Tongue (tissue), 2 donors: ENCODE measurements at regions not wholly inside any gene's neighbourhood (a gene's known extent, or its start where the extent isn't known, plus 50 kb on each side); places are given as distances from the start of the nearest gene placed in this dataset. TPM values are rescaled to one million over a fixed set of nuclear protein-coding genes. Genes with fewer than 3 reads are reported as not detected.

Experiments used
- DNase-seq: peaks from one replicate; pipeline ENCODE4 v3.0.0-alpha.2; 2015
- small RNA-seq: library from RNA; depleted of rRNA; stranded (forward); fragments of <200 nt; gene quantifications from one replicate; pipeline ENCODE3, GENCODE V24; 2014; ENCODE audit warnings: low replicate concordance

DNA sequence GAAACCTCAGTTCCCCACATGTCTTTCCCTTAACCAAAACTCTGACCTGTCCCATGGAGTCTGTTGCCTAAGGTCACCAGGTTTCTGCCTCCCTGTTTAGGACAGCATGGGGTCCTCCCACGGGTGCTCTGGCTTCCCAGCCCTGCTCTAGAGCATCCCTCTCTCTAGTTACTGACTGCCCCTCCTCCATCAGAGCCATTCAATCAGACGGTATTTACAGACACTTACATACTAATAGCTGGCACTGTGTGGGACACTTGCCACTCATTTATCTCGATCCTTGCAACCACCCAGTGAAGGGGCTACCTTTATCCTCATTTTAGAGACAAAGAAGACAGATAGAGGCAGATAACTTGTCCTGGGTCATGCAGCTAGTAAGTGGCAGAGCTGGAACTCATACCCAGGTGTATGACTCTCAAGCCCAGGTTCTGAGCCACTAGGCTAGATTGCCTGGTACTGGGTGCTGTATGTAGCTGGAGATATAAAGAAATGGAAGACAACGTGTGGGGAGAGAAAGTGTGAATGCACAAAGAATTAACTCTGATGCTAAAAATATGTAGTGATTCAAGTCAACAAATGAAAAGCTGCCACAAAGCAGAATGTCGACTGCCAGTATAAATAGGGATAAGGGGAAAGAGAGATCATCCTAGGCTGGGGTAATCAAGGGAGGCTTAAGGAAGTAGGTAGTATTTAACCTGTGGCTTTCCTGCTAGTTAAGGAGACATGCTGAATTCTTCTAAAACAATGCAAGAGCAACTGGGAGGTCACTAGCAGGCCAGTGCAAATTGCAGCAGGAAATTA, 52.5 kb upstream of the PDE8B start:
- no peak for DNase-seq

DNA sequence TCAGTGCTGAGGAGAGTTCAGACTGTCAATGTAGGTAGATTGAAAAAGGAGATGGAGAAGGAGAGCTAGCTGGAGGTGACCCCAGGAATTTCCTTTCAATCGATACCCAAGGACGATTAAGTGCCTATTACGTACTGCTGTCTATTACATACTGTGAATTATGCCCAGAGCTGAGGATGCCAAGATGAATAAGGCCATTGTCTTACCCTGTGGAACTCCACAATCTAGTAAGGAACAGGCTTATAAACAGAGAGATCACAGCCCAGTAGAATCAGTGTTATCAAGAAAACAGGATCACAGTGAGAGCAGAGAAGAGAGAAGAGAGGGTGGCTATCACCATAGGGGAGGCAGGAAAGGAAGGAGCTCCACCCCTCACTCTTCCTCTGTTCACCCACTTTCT, 54.1 kb upstream of the PDE8B start:
- no peak for DNase-seq

DNA sequence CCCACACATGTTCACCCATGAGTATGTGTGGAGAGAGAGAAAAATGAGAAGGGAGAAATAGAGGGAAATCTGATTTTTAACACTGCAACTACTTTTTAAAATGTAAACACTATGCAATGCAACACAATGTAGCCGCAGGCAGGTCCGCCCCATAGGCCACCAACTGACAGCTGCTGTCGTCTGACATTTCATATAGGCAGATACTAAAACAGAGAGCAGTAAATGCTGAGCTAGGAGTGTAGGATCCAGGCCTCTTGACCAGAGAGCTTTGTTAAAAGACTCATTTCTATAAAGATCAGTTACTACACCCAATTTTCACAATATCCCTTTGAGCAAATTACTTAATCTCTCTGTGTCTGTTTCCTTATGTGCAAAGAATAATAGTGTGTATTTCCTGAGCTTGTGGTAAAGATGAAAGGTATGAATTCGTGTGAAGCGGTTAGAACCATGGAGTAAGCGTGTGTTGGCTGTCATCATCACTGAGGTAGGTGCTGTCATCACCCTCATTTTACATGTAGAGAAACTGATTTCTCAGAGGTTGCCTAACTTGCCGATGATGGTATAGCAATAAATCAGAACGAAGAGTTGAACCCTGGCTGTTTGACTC, 55.2 kb upstream of the PDE8B start:
- DNase-seq, result no peak

DNA sequence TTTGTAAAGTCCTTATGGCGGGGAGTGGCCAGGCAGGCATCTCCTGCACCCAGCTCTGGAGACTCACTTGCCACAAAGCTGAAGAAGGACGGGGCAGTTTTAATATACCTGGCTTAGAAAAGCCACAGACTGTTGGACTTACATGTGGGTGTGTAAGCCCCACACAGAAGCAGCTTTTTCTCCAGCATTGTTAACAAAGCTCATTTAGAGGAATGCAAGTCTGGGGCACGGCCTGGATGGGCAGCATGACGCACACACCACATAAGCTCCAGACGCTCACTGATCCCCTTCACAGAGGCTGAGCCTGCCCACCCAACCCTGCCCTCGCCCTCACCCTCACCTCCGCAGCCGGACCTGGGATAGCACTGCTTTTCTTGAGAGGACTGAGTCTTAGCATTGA, 58.0 kb upstream of the PDE8B start:
- no peak for DNase-seq

DNA sequence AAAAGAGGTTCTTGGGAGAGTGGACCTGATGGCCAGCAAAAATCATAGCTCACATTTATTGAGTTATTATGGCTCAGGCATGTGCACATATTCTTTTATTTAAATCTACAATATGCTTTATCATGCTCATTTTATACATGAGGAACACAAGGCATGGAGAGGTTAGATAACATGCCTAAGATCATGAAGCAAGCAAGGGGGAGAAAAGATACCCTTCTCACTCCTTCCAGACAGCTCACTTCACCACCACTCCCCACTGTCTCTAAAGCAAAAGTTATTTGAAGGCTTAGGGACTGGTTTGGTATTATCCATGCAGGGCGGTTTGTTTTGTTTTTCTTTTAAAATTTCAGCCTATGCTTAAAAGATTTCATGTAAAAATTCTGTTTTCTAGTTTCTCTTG, 59.0 kb upstream of the PDE8B start:
- DNase-seq, result no peak

DNA sequence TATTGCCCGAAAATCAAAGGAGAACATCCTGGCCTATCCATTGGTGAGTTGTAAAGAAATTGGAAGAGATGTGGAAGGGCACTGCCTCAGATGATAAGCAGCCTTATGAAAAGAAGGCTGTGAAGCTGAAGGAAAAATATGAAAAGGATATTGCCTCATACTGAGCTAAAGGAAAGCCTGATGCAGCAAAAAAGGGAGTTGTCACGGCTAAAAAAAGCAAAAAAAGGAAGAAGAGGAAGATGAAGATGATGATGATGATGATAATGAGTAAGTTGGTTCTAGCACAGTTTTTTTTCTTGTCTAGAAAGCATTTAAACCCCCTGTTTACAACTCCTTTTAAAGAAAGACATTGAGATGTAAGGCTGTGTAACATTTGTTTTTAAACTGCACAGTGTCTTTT, 59.8 kb upstream of the ZBED3 start:
- DNase-seq, result no peak

DNA sequence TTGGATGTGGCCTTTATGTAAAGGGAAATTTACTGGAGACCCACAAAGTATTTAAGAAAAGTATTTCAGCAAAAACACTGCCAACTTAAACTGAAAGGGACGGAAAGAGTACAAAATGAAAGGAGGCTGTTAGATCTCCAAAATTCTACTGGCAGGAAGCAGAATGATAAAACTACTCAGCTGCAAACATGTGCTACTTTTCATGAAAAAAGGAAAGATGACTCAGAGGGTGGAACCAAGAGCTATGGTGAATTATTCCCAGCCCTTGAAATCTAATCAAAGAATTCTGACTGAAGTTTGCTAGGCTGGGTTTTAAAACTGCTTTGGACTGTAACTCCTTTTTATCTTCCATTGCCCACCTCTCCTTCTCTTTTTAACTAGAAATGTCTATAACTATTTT, 58.6 kb upstream of the ZBED3 start:
- DNase-seq, result no peak

DNA sequence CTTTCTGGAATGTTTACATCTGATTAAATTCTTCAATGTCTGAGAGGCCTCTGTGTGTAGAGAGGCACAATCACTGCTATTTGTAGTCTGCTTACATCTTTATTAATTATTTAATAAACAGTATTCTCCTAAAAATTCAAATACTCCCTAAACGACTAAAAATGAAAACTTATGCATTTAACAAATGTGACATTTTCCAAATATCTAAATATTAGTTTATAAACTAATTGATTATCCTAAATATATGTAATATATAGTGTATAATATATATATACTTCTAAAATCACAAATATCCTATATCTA, 57.7 kb upstream of the ZBED3 start:
- no peak for DNase-seq

DNA sequence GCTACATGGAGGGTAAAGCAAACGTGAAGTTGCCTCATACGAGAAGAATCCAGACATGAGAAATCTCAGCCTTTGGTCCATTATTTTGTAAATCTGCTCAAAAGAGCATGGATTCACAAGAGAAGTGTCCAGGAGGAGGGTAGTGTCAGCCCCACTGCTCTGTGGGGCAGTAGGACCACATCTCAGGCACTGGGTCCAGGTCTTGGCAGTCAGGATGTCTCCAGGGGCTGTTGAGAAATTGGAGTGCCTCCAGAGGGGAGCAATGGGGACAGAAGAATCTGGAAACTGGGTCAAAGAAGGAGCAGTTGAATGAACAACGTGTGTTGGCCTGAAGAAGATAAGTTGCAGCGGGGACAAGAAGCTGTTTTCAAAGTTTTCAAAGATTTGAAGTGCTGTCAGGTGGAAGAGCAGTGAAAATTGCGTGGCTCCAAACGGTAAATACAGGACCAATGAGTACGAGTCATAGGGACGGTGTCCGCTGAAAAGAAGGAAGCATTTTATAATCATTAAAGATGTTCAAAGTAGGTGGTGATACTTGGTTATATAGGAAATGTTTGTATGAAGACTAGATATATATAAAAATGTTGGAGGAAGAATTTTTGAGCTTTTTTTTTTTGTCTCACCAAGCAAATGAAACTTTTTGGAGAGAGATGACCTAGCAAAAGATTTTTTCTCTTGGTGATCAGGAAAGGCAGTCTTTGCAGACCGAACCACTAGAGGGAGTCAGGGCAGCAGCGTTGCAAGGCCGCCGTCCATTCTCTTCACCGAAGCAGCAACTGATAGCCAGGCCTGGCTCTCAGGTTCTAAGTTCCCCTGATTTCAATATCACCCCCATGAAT, 57.1 kb upstream of the ZBED3 start:
- peak; percentile 85 for DNase-seq

DNA sequence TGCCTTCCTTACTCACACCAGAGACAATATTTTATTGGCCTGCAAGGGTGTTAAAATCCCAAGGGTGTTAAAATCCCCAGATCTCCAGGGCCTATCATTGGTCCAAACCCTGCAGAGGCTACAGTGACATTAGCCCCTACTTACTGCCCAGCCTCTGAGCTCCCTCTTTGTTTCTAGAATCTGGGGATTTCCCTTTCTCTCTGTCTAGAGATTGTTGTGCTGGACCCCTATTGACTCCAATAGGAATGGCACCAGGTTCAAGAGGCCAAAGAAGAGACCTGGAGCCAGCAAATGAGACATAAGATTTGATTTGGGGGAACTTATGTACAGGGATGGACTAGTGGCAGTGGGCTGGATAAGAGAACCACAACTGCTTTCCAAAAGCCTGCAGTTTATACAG, 53.3 kb upstream of the ZBED3 start:
- DNase-seq, result no peak

DNA sequence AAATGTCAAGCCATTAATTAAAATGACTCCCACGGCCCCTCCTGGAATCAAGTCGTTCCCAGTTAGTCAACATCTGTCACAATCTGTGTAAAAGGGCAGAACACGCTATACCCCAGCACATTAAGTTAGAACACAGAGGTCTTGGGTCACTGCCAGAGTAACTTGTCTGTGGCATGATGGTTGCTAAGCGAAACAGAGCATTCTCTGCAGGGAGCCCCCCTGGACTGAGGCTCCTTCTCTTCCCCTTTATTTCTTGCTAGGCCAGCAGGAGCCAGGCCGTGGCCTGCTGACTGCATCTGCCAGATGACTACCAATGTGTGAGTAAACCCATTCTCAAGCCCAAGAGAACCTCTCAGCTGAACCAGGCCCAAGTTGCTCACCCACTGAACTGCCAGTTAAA, 51.9 kb upstream of the ZBED3 start:
- DNase-seq, result peak; percentile 7

Small RNA genes lying in the stretch of these regions (small RNA-seq; reads per million reads assigned to genes)
- gene HMGB1P35, result not detected
